Muscle layer of colon (tissue), 2 donors: ENCODE measurements at regions not wholly inside any gene's neighbourhood (a gene's known extent, or its start where the extent isn't known, plus 50 kb on each side); places are given as distances from the start of the nearest gene placed in this dataset.

Experiments
- H3K27ac ChIP-seq: one replicate; pipeline ENCODE4 v1.7.0; 2013; ENCODE audit warnings: low read depth, mild to moderate bottlenecking, low read length, moderate library complexity
- H3K27me3 ChIP-seq, 2 donors: one replicate each; pipeline ENCODE4 v1.7.0; 2013; ENCODE audit warnings: low read length in 2 of 2, mild to moderate bottlenecking in 2 of 2; ENCODE audit not compliant: insufficient read depth in 2 of 2, control insufficient read depth in 1 of 2
- H3K36me3 ChIP-seq: one replicate; pipeline ENCODE4 v1.7.0; 2013; ENCODE audit warnings: mild to moderate bottlenecking, low read length; ENCODE audit not compliant: insufficient read depth
- H3K4me1 ChIP-seq: one replicate; pipeline ENCODE4 v1.7.0; 2013; ENCODE audit warnings: mild to moderate bottlenecking, low read length; ENCODE audit not compliant: insufficient read depth
- H3K4me3 ChIP-seq, 2 donors: one replicate each; pipeline ENCODE4 v1.7.0; 2013; ENCODE audit warnings: low read length in 2 of 2, low read depth in 1 of 2, mild to moderate bottlenecking in 1 of 2, moderate library complexity in 1 of 2
- H3K9ac ChIP-seq: one replicate; pipeline ENCODE4 v1.7.0; 2013; ENCODE audit warnings: low read length
- H3K9me3 ChIP-seq: one replicate; pipeline ENCODE4 v1.7.0; 2013; ENCODE audit warnings: mild to moderate bottlenecking, low read length
- donor health status: abdominal sarcoma.
- donor health status: Adenocarcinoma of cecum.

- H3K27ac ChIP-seq, result no peak overlapping the region
Observed at GRCh38 chr6:14822679-14823078, 423.2 kb upstream of the JARID2 start.

DNA sequence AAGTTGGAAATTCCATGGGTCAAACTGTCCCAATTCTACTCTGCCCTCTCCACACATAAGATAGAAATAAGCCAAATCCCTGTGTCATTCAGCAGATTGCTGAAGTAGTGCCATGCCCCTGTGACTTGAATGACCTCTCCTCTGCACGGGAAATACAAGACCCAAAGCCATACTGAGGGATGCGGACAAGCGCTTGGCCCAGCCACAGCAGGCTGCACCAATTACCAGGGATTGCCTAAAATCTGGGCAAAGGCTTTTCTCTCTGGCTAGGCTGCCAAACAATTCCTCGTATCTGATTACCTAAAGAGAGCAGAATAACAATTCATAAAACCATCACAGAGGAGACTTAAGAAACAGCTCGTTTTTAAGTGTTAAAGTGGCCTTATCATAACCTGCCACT is 421.8 kb upstream of the JARID2 start:
- H3K36me3 ChIP-seq, result no peaks in the 10 kb centered on the region
- H3K4me1 ChIP-seq, result peaks cover 10% of the 10 kb centered on the region
- no peak overlapping the region for H3K27ac ChIP-seq
- H3K9me3 ChIP-seq, result no peaks in the 10 kb centered on the region
- no peaks in the 10 kb centered on the region for H3K27me3 ChIP-seq
- H3K4me3 ChIP-seq, result no peak overlapping the region
- no peak overlapping the region for H3K9ac ChIP-seq

More at GRCh38 chr6:14822679-14823078, 423.2 kb upstream of the JARID2 start:
- Histone ChIP-seq H3K4me3 (no peak overlapping the region), H3K27me3 (no peaks in the 10 kb centered on the region), H3K4me1 (peaks cover 10% of the 10 kb centered on the region), H3K36me3 (no peaks in the 10 kb centered on the region), H3K9me3 (no peaks in the 10 kb centered on the region), H3K9ac (no peak overlapping the region)

DNA sequence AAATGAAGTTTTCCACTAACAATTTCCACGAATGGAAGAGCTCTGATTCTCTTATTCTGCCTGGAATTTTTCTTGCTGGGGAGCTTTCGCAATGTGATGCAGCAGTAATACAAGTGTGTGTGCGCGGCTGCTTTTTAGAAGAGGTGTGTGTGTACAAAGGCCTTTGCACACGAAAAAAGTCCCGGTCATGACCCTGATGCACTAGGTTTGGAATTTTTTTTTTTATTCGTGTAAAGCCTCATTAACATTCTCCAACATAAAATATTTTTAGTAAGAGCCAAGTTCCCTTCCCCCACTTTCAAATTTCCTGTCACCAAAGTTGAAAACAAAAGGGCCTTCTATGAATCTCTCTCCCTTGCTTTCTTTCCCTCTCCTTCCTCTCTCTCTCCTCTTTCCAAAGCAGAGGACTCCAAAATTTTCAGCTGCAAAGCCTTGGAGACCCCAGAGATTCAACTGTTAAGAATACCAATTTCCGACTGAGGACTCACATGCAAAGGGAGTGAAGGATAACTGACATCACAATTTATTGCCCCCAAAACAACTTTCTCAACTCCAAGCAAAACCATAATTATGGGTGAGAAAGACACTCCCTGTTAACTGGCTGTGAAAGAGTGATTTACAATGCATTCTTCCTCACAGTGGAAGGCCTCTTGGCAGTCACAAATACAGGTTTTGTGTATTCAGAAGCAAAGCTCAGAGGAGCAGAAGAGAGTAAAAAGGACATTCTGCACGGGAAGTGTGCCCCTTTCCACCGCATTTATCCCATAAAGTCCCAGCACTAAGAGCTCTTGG is 421.2 kb upstream of the JARID2 start:
- Histone ChIP-seq H3K36me3 (no peaks in the 10 kb centered on the region), H3K9me3 (no peaks in the 10 kb centered on the region), H3K4me3 (no peak overlapping the region), H3K27ac (no peak overlapping the region), H3K27me3 (no peaks in the 10 kb centered on the region), H3K9ac (no peak overlapping the region), H3K4me1 (peaks cover 10% of the 10 kb centered on the region)

- no peaks in the 10 kb centered on the region for H3K9me3 ChIP-seq
- H3K9ac ChIP-seq, result no peak overlapping the region
- H3K4me1 ChIP-seq, result peaks cover 10% of the 10 kb centered on the region
- no peaks in the 10 kb centered on the region for H3K27me3 ChIP-seq
- no peaks in the 10 kb centered on the region for H3K36me3 ChIP-seq
- H3K27ac ChIP-seq, result no peak overlapping the region
- H3K4me3 ChIP-seq, result no peak overlapping the region
Observed at GRCh38 chr6:14826456-14826855, 419.4 kb upstream of the JARID2 start.

- Histone ChIP-seq H3K9me3 (no peaks in the 10 kb centered on the region), H3K4me1 (peaks cover 10% of the 10 kb centered on the region), H3K36me3 (no peaks in the 10 kb centered on the region), H3K27ac (no peak overlapping the region), H3K4me3 (no peak overlapping the region), H3K9ac (no peak overlapping the region), H3K27me3 (no peaks in the 10 kb centered on the region)
Observed at GRCh38 chr6:14827354-14827753, 418.5 kb upstream of the JARID2 start.

- no peaks in the 10 kb centered on the region for H3K9me3 ChIP-seq
- no peak overlapping the region for H3K27ac ChIP-seq
- H3K9ac ChIP-seq, result no peak overlapping the region
- no peaks in the 10 kb centered on the region for H3K27me3 ChIP-seq
- H3K36me3 ChIP-seq, result no peaks in the 10 kb centered on the region
- peaks cover 10% of the 10 kb centered on the region for H3K4me1 ChIP-seq
- no peak overlapping the region for H3K4me3 ChIP-seq
Observed at GRCh38 chr6:14828201-14828611, 417.7 kb upstream of the JARID2 start.

DNA sequence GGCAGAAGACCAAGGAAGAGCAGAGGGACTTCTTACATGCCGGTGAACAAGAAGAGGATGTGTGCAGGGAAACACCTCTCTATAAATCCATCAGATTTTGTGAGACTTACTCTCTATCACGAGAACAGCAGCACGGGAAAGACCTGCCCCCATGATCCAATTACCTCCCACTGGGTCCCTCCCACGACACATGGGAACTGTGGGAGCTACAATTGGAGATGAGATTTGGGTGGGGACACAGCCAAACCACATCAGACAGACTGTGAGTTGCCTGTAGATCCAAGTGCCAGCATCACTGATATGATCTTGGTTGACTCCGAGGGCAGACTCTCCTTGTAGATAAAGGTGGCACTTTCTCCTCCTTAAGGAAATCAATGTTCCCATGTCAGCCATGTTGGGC is 414.8 kb upstream of the JARID2 start:
- Histone ChIP-seq H3K36me3 (no peaks in the 10 kb centered on the region), H3K4me3 (no peak overlapping the region), H3K4me1 (no peaks in the 10 kb centered on the region), H3K9ac (no peak overlapping the region), H3K27ac (no peak overlapping the region), H3K27me3 (no peaks in the 10 kb centered on the region), H3K9me3 (no peaks in the 10 kb centered on the region)

DNA sequence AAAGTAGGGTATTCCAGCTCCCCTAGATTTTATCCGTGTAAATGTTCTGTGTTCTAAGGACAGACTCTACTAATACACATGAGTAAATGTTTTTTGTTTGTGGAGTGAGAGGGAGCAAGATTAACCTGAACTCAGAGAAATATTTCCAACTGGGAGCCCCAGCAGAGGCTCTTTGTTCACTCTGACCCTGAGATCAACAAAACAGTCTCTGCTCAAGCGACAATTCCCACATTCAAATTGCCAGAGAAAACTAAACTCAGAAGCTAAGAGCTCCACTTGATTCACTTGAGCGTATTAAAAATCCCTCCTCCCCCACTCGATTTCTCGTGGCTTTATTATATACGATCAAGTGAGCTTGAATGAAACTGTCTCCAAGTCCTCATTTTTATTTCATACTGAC is 413.9 kb upstream of the JARID2 start:
- H3K9me3 ChIP-seq, result no peaks in the 10 kb centered on the region
- no peaks in the 10 kb centered on the region for H3K36me3 ChIP-seq
- H3K4me3 ChIP-seq, result no peak overlapping the region
- no peak overlapping the region for H3K27ac ChIP-seq
- H3K4me1 ChIP-seq, result no peaks in the 10 kb centered on the region
- no peak overlapping the region for H3K9ac ChIP-seq
- H3K27me3 ChIP-seq, result no peaks in the 10 kb centered on the region

GRCh38 chr6:14832427-14832826 is 413.4 kb upstream of the JARID2 start:
- H3K27ac ChIP-seq, result no peak overlapping the region
- no peak overlapping the region for H3K9ac ChIP-seq
- no peak overlapping the region for H3K4me3 ChIP-seq
- H3K27me3 ChIP-seq, result no peaks in the 10 kb centered on the region
- H3K36me3 ChIP-seq, result no peaks in the 10 kb centered on the region
- H3K9me3 ChIP-seq, result no peaks in the 10 kb centered on the region
- no peaks in the 10 kb centered on the region for H3K4me1 ChIP-seq

GRCh38 chr6:14834851-14835530 is 410.9 kb upstream of the JARID2 start:
- H3K36me3 ChIP-seq, result no peaks in the 10 kb centered on the region

GRCh38 chr6:14837435-14837834 is 408.4 kb upstream of the JARID2 start:
- Histone ChIP-seq H3K27me3 (no peaks in the 10 kb centered on the region), H3K9me3 (no peaks in the 10 kb centered on the region), H3K4me1 (peaks cover 18% of the 10 kb centered on the region), H3K9ac (no peak overlapping the region), H3K27ac (no peak overlapping the region), H3K36me3 (no peaks in the 10 kb centered on the region), H3K4me3 (no peak overlapping the region)

More at GRCh38 chr6:14834851-14835530, 410.9 kb upstream of the JARID2 start:
- Histone ChIP-seq H3K9ac (no peak overlapping the region), H3K27ac (no peak overlapping the region), H3K4me3 (no peak overlapping the region), H3K27me3 (no peaks in the 10 kb centered on the region), H3K9me3 (no peaks in the 10 kb centered on the region), H3K4me1 (peaks cover 16% of the 10 kb centered on the region)
